NCI-H146 treated with DMSO at 0.1 percent for 48 hours (cell line): ENCODE measurements at regions not wholly inside any gene's neighbourhood (a gene's known extent, or its start where the extent isn't known, plus 50 kb on each side); places are given as distances from the start of the nearest gene placed in this dataset.
"Not testable (repeated sequence)": the region's sequence is repeated elsewhere in the genome, so short reads cannot be mapped to it uniquely, and the experiment has no call there.

Source experiments
- DNase-seq: peaks from one replicate; lab custom pipeline; 2025; ENCODE audit not compliant: unreplicated experiment; lab: John Stamatoyannopoulos, UW

DNA sequence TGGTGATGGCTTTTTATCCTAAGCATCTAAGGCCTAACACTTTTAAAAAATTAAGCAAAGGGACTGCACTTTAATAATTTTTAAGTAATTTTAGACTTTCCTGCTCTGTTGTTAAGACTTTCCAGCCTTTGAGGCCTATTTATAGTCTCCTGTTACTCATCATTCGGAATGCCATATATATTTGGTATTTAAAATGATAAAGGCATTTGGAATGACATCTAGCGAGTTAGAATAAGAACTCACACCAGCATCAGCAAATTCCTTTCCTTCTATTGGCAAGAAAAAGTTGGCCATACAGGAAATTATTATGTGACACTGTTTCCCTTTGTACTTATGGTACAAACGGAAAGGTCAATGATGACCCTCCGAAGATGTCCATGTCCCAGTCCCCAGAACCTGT is 88.1 kb upstream of the STMND1 start:
- no peak for DNase-seq

DNA sequence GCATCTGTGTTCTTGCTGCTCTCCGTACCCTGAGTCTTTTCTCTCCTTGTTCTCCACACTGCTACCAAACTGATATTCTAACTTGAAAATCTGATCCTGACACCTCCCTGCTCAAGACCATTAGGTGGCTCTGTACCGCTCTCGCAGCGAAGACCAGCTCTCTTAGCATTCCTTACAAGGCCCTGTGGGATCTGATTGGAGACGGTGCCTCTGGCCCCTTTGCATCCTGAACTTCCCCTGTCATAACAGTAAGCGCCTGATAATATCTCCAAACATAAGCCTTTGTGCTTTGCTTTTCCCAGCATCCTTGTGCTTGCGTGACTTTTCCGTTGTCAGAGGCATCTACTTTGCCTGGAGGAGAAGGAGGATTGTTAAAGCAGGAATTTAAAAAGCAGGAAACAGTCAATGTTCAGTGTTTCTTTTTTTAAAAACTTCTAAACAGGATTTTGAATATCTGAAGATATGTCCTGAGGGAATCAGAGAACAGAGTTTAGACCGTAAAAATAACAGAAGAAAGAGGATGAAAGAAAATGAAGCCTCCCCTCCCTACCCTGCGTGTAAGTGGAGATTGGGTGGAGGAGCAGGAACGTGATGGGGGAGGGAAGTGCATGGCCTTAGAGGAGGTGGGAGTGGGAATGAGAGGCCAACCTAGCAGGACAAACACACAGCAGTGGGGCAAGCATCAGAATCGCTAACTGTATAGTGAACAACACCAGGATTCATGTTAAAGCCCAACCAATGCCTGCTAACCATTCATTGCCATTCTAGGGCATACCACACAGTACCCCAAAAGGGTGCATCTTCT is 89.2 kb upstream of the STMND1 start:
- no peak for DNase-seq

DNA sequence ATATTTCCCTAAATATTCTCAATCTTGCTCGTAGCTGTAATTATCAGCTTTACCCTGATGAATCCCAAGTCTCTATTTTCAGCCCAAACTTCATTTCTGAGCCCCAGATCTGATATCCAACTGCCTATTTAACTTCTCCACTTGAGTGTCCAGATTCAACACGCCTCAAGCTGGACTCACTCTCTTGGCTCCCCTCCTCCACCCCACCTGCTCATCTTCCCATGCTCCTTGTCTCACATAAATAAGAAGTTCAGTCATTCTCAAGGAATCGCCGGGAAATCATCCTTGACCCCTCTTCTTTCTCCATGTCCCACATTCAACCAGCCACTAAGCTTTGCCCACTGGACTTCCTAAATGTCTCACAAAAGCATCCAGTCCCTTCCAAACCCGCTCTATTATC is 89.9 kb upstream of the STMND1 start:
- DNase-seq, result no peak

DNA sequence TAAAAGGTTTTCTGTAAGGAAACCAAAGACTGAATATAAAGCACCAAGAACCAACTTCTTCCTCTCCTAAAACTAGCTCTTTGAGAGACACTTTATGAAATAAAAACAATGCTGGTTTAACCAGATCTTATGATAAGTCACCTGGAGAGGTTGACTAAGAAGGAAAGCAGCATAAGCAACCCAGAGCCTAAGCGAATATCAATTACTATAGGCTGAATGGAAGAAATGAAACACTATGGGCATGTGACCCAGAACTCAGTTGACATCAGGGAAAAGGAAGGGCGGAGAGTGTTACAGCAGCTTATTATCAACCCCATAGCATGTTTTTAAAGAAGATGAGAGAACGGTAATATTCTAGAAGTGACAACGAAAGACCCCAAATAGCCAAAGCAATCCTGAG is 94.1 kb upstream of the STMND1 start:
- DNase-seq, result no peak

DNA sequence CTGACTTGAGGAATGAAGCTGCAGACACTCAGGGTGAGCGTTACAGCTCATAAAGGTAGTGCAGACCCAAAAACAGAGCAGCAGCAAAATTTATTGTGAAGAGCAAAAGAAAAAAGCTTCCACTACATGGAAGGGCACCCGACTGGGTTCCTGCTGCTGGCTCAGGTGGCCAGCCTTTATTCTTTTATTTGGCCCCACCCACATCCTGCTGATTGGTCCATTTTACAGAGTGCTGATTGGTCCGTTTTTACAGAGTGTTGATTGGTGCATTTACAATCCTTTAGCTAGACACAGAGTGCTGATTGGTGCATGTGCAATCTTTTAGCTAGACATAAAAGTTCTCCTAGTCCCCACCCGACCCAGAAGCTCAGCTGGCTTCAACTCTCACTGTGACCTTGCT is 95.3 kb upstream of the STMND1 start:
- DNase-seq, result no peak

DNA sequence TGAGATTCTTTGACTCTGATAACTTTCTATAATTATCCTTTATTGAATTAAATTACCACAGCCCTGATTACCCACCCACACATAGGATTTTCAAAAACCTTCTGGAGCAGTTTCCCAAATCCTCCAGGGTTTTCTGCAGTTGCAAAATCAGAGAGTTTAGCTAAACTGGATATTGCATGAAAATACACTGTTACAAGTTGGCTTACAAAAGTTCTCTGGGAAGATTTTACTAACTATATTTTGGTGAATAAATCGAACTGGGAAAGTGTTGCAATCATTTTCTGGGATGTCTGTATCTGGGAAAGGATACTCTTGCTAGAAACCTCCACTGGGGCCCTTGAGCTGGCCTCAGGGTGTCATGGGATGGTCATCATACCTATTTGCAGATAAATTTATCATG is 97.6 kb upstream of the STMND1 start:
- no peak for DNase-seq

DNA sequence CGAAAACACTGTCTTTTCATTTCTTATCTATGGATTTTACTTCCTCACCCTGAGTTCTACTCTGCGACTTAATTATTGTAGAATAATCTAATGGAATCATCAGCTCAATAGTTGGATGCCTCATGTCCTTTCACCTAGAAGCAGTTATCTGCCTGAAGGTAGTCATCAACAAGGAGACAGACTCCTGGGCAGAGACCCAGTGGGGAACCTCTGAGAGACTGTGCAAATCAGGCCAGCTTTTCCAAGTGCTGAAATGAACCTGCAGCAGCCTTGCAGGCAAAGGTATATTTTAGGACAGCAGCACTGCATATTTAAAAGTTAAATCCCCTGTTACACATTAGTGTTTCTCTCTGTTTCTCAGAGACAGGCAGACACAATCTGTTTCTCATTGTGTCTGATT is 99.7 kb upstream of the STMND1 start:
- no peak for DNase-seq

DNA sequence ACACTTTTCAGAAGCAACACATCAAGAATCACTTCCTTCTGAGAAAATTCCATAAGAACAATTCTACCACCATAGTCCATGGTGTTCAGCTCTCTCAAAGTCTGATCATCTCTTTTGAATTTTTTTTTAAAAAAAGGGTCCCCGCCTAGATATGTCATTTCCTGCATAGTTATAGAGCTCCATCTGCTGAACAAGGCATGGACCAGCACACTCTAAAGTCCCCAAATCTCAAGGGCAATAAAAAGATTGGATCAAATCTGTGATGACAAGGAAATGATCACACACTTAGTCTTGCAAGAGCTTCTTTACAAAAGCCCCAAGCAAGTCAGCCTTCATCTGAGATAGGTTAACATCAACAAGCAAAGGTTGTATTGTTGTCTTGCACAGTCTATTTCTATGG is 100.7 kb upstream of the STMND1 start:
- no peak for DNase-seq

DNA sequence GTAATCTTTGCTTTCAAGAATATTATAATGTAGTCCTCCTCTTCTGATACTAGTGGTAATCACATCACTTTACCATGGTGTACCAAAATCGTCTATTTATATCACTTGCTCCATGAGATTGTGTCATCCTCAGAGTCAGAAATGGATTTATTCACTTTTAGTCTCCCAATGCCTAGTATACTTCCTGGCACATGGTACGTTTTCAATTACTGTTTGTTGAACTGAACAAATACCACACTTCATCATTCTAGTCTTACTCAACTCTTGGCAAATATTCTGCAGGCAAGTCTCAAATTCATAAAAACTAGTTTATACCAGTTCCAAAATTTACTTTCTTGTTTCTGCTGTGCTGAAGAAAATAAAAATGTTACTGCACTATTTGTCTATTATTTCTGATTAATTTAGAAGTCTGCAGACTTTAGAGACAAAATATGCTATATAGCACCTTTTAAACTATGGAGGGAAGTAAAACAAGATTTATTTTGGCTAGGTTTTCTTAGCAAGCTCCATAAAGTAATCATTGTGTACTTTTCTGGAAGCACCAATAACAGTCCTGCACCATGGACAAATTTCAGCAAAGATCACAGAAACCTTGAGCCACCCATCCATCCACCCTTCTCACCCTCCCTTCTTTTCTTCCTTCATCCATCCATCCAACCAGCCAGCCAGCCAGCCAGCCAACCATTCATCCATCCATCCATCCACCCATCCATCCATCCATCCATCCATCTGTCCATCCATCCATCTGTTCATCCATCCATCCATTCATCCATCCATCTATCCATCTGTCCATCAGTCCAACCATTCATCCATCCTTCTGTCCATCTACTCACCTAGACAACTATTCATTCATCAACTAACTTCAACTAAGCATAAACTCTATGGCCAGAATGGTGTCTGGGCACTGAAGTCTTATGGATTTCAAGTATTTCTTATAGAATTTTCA is 102.1 kb upstream of the STMND1 start:
- DNase-seq, result no peak

DNA sequence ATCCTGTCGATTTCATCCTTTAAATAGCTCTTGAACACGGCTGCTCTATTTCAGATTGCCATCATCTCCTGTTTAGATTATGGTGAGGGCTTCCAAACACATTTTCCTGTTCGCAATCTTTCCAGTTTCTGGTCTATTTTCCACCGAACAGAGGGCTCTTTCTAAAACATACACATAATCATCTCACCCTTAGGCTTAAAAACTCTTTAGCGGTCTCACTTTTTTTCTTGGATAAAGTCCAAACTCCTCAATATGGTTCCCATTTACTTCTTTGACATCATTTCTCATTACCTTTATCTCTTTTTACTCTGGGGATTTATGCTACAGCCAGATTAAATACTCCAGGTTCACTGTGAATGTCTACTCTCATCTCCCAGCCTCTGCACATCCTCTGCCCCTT is 103.4 kb upstream of the STMND1 start:
- no peak for DNase-seq

DNA sequence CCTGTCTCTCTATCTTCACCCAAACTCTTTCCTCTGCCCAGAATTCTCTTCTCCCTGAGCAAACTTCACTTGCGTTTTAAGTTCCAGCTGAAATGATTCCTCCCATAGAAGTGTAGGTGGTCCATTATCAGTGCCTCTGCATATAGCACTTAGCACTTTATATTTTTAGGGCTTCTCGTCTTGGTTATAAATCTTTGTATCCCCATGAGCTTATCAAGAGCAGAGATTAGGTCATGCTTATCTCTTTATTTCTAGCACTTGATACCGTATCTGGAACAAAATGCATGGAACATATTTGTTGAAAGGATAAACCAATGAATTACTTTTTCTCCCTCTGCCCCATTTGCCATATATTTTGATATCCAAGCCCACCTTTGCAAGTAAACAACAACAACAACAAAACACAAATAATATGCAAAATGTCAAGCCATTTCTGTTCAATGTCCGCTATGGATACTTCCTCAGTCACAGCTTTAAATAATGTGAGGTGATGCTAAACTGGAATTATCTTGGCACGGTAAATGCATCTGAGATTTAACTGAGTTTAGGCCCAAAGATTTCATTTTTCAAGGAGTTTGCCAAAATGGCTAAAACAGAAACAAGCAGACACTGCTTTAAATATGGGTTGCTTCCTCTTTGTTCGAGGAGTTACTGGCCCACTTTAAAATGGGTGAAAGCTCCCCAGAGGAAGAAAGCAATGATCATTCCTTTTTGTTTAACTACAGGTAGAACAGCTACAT is 106.2 kb upstream of the STMND1 start:
- DNase-seq, result no peak

DNA sequence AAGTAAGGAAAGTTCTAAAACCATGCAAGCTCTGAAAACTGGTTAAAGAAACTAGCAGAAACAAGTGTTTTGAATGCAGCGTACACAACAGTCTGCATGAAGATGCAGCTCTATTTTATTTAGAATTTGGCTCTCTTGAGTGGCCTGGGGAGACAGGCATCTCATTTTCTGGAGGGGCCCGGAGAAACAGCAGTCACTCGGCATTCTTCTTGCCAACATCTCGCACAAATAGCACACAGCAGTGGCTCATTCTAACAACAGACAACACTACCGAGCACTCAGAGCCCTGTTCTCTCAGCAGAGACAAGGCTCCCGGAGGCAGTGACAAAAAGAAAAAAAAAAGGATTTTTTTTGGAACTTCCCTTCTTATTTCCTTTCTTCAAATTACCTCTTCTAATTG is 108.5 kb upstream of the STMND1 start:
- DNase-seq, result no peak

DNA sequence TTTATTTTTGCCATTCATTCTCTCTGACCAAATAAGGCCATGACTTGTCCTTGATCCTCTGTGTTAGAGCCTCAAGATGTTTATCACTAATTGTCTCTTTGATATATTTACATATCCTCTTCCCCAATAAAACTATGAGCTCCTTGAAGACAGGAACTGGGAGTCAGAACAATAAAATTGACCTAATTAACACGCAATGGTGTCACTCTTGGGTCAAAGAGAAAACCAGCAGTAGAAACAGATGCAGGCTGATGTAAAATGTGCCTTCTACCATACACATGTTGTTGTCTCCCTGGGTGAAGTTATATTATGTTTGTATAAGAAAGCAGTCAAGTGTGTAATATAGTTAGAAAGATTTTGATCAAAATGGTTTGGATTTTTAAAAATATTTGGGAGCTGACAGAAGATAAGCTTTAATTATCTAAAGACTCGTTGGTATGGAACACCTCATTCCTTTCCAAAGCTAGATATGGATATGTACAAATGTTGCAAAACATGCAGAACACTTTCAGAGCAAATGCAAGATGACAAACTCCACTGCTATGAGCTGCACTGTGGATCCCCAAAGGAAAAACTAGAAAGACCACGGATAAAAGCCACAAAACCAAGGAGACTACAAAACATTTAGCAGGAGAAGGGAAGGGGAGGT is 109.7 kb upstream of the STMND1 start:
- DNase-seq, result no peak

DNA sequence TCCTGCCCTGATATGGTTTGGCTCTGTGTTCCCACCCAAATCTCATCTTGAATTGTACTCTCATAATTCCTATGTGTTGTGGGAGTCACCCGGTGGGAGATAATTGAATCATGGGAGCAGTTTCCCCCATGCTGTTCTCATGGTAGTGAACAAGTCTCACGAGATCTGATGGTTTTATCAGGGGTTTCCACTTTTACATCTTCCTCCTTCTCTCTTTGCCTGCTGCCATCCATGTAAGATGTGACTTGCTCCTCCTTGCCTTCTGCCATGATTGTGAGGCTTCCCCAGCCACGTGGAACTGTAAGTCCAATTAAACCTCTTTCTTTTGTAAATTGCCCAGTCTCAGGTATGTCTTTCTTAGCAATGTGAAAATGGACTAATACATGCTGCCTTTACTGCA is 111.9 kb upstream of the STMND1 start:
- not testable (repeated sequence) for DNase-seq

DNA sequence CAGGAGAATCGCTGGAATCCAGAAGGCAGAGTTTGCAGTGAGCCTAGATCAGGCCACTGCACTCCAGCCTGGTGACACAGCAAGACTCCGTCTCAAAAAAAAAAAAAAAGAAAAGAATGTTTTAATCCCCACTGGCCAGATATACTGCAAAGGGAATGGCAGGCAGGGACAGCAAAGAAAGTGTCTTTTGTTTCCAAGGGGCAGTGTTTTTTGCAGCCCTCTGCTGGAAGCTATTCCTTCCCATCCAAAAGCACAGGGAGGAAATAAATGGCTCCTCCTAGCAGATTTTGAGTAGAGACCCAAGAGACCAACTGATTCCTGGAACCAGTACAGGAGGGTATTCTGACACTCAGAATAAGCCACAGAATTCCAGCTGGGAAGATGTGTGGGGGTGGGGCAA is 112.5 kb upstream of the STMND1 start:
- no peak for DNase-seq

DNA sequence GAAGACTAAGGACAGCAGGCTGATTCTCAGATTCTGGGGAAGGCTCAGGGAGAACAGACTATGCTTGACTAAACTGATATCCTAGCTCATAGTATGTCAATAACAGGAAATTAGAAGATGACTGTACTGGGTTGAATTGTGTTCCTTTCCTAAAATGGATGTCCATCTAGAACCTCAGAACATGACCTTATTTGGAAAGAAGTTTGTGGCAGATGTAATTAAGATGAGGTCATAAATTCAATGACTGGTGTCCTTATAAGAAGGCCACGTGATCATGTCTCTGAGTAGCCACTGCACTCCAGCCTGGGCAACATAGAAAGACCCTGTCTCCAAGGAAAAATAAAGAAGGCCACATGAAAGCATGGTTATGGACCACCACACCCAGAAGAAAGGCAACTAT is 113.9 kb upstream of the STMND1 start:
- DNase-seq, result no peak

DNA sequence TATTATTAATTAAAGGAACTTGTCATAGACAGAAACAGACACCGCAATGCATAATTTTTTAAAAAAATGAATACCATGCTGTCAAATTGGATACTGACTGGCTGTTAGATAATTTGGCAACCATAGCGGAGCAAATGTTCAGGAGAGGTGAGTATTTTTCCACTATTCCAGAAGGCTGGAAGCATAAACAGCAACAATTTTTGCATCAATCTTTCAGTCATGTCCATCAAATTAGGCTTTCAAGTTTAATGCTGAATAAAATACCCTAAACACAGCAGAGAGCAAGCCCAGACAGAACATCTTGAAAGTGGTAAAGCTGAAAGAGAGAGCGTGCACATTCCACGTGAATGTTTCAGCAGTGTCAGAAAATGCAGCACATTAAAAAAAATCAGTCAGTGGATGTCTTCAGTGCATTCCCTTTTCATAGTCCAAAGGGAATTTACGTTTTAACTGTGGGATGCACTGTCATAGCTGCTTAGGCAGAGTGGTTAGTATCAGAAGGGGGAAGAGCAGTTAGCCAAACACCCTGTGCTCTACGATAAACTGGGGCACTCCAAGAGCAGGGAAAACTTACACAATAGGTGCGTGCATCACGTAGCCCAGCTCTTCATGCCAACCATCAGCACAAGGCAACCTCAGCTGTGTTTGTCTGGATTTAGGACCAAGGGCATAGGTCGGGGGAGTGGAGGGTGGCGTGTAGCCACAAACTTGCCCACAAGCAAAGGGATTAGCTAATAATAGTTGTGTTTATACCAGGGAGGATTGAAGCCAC is 116.2 kb upstream of the STMND1 start:
- DNase-seq, result no peak

DNA sequence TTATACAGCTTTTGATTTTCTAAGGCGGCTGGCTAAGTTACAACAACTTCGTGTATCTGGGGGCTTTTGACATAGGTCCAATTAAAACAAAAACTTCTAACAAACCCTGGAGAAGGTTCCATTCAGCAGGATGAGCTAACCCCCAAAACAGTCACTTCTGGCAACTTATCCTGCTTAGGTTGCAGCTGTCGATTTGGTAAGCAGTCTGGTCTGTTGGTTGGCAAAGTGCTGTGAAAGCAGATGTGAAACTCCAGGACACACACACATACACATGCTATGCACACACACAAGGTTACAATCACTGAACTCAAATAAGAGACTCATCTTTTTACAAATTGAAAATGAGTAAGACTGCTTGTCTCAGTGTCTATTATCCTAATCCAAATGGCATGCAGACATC is 119.0 kb upstream of the STMND1 start:
- no peak for DNase-seq

DNA sequence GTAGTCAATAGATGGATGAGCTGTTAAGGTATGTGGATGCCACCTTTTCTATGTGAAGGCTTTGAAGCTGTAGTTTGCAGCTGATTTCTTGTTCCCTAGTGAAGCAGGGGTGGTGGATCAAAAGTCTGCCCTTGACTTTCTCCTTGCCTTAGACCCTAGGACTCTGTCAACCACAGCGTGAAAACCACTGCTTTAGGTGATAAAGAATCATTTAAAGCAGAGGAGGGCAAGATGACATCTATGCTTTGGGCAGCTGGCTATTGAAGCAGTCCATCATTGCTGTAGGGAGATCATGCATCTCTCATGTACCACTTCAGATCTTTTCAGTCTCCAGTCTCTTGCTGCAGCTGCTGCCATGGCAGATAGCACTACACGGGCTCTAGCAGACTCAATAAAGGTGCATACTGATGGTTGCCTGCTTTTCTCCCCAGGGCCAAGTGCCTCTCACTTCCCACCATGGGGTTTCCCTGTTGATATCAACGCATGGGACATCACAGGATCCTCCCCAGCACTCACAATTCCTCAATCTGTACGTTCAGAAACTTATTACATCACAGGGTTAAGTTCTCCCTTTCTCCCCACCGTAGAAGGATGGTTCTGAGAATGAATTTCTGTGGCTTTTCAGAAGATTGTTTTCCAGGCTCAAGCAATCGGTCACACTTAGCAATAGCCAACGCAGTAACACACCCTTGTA is 122.0 kb upstream of the STMND1 start:
- no peak for DNase-seq

DNA sequence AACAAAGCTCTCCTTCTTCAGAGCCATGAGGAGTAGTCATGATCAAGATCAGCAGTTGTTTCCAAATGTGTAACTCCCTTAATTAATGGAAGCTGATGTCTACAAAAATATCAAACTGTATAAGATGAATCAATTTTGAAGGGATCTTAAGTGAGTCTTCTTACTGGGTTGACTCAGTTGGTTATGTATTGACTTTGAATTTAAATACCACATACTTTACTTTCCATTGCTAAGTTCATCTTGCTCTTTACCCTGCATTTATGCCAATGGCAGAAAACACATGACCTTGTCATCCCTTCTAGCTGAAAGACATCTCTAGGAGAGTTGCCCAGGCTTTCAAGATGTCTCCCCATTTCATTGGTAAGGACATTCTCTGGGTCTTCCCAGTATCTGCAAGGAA is 123.2 kb upstream of the STMND1 start:
- no peak for DNase-seq
